ENCODE measurements at regions not wholly inside any gene's neighbourhood (a gene's known extent, or its start where the extent isn't known, plus 50 kb on each side); places are given as distances from the start of the nearest gene placed in this dataset.

GRCh38 chr6:139531148-139532115, 157.0 kb upstream of the CITED2 start:
- no peak overlapping the region for H3K4me3 ChIP-seq (ENCODE audit: low read length)
- H3K27me3 ChIP-seq (ENCODE audit: low read length), result no peaks in the 10 kb centered on the region
- no peaks in the 10 kb centered on the region for H4K20me1 ChIP-seq (ENCODE audit: insufficient read depth, low read depth, low read length)
- H2AFZ ChIP-seq (ENCODE audit: low read length), result no peak overlapping the region
- no peak overlapping the region for H3K27ac ChIP-seq (ENCODE audit: low read length)
- H3K4me1 ChIP-seq (ENCODE audit: low read length), result no peaks in the 10 kb centered on the region
- H3K9me3 ChIP-seq (ENCODE audit: low read length), result no peaks in the 10 kb centered on the region
- no peaks in the 10 kb centered on the region for H3K79me2 ChIP-seq (ENCODE audit: low read length)
- H3K36me3 ChIP-seq (ENCODE audit: insufficient read depth, low read length), result no peaks in the 10 kb centered on the region
- no peak for DNase-seq
- H3K9me2 ChIP-seq (replicated peaks; ENCODE audit: insufficient read depth, low read length), result no peaks in the 10 kb centered on the region
- H3K9ac ChIP-seq (ENCODE audit: low read length), result no peak overlapping the region
- H3K4me2 ChIP-seq (ENCODE audit: low read depth, low read length, poor library complexity, severe bottlenecking), result no peak overlapping the region

- Histone ChIP-seq H3K4me3 (ENCODE audit: low read length) (no peak overlapping the region), H3K27me3 (ENCODE audit: low read length) (no peaks in the 10 kb centered on the region), H3K36me3 (ENCODE audit: insufficient read depth, low read length) (no peaks in the 10 kb centered on the region), H2AFZ (ENCODE audit: low read length) (no peak overlapping the region), H3K4me2 (ENCODE audit: low read depth, low read length, poor library complexity, severe bottlenecking) (no peak overlapping the region), H3K9ac (ENCODE audit: low read length) (no peak overlapping the region), H3K27ac (ENCODE audit: low read length) (no peak overlapping the region), H3K9me2 (replicated peaks; ENCODE audit: insufficient read depth, low read length) (no peaks in the 10 kb centered on the region), H3K4me1 (ENCODE audit: low read length) (no peaks in the 10 kb centered on the region), H4K20me1 (ENCODE audit: insufficient read depth, low read depth, low read length) (no peaks in the 10 kb centered on the region), H3K9me3 (ENCODE audit: low read length) (no peaks in the 10 kb centered on the region), H3K79me2 (ENCODE audit: low read length) (no peaks in the 10 kb centered on the region)
- no peak for DNase-seq
Measured at GRCh38 chr6:139530561-139530960, 156.1 kb upstream of the CITED2 start.

GRCh38 chr6:139529420-139529819, 155.0 kb upstream of the CITED2 start:
- H2AFZ ChIP-seq (ENCODE audit: low read length), result no peak overlapping the region
- H3K4me1 ChIP-seq (ENCODE audit: low read length), result no peaks in the 10 kb centered on the region
- no peak for DNase-seq
- no peak overlapping the region for H3K9ac ChIP-seq (ENCODE audit: low read length)
- H3K27ac ChIP-seq (ENCODE audit: low read length), result no peak overlapping the region
- H3K79me2 ChIP-seq (ENCODE audit: low read length), result no peaks in the 10 kb centered on the region
- no peak overlapping the region for H3K4me3 ChIP-seq (ENCODE audit: low read length)
- no peaks in the 10 kb centered on the region for H3K36me3 ChIP-seq (ENCODE audit: insufficient read depth, low read length)
- H3K27me3 ChIP-seq (ENCODE audit: low read length), result no peaks in the 10 kb centered on the region
- H3K9me3 ChIP-seq (ENCODE audit: low read length), result no peaks in the 10 kb centered on the region
- no peak overlapping the region for H3K4me2 ChIP-seq (ENCODE audit: low read depth, low read length, poor library complexity, severe bottlenecking)
- no peaks in the 10 kb centered on the region for H3K9me2 ChIP-seq (replicated peaks; ENCODE audit: insufficient read depth, low read length)
- no peaks in the 10 kb centered on the region for H4K20me1 ChIP-seq (ENCODE audit: insufficient read depth, low read depth, low read length)

- no peaks in the 10 kb centered on the region for H3K36me3 ChIP-seq (ENCODE audit: insufficient read depth, low read length)
- H3K9me2 ChIP-seq (replicated peaks; ENCODE audit: insufficient read depth, low read length), result no peaks in the 10 kb centered on the region
- no peaks in the 10 kb centered on the region for H3K4me1 ChIP-seq (ENCODE audit: low read length)
- no peaks in the 10 kb centered on the region for H3K9me3 ChIP-seq (ENCODE audit: low read length)
- no peak overlapping the region for H2AFZ ChIP-seq (ENCODE audit: low read length)
- H3K9ac ChIP-seq (ENCODE audit: low read length), result no peak overlapping the region
- no peaks in the 10 kb centered on the region for H3K79me2 ChIP-seq (ENCODE audit: low read length)
- no peak overlapping the region for H3K4me2 ChIP-seq (ENCODE audit: low read depth, low read length, poor library complexity, severe bottlenecking)
- H3K4me3 ChIP-seq (ENCODE audit: low read length), result no peak overlapping the region
- no peak for DNase-seq
- H3K27ac ChIP-seq (ENCODE audit: low read length), result no peak overlapping the region
- H3K27me3 ChIP-seq (ENCODE audit: low read length), result no peaks in the 10 kb centered on the region
- no peaks in the 10 kb centered on the region for H4K20me1 ChIP-seq (ENCODE audit: insufficient read depth, low read depth, low read length)
Measured at GRCh38 chr6:139528471-139528870, 154.0 kb upstream of the CITED2 start.

- Histone ChIP-seq H3K9me3 (ENCODE audit: low read length) (no peaks in the 10 kb centered on the region), H4K20me1 (ENCODE audit: insufficient read depth, low read depth, low read length) (no peaks in the 10 kb centered on the region), H3K4me3 (ENCODE audit: low read length) (no peak overlapping the region), H3K9ac (ENCODE audit: low read length) (no peak overlapping the region), H3K79me2 (ENCODE audit: low read length) (no peaks in the 10 kb centered on the region), H3K27ac (ENCODE audit: low read length) (no peak overlapping the region), H2AFZ (ENCODE audit: low read length) (no peak overlapping the region), H3K4me2 (ENCODE audit: low read depth, low read length, poor library complexity, severe bottlenecking) (no peak overlapping the region), H3K36me3 (ENCODE audit: insufficient read depth, low read length) (no peaks in the 10 kb centered on the region), H3K4me1 (ENCODE audit: low read length) (no peaks in the 10 kb centered on the region), H3K9me2 (replicated peaks; ENCODE audit: insufficient read depth, low read length) (no peaks in the 10 kb centered on the region), H3K27me3 (ENCODE audit: low read length) (no peaks in the 10 kb centered on the region)
- no peak for DNase-seq
Measured at GRCh38 chr6:139525415-139525814, 151.0 kb upstream of the CITED2 start.

- Histone ChIP-seq H3K9ac (ENCODE audit: low read length) (no peak overlapping the region), H3K4me3 (ENCODE audit: low read length) (no peak overlapping the region), H3K9me2 (replicated peaks; ENCODE audit: insufficient read depth, low read length) (no peaks in the 10 kb centered on the region), H3K4me1 (ENCODE audit: low read length) (no peaks in the 10 kb centered on the region), H2AFZ (ENCODE audit: low read length) (no peak overlapping the region), H3K27ac (ENCODE audit: low read length) (no peak overlapping the region), H4K20me1 (ENCODE audit: insufficient read depth, low read depth, low read length) (no peaks in the 10 kb centered on the region), H3K9me3 (ENCODE audit: low read length) (no peaks in the 10 kb centered on the region), H3K79me2 (ENCODE audit: low read length) (no peaks in the 10 kb centered on the region), H3K36me3 (ENCODE audit: insufficient read depth, low read length) (no peaks in the 10 kb centered on the region), H3K27me3 (ENCODE audit: low read length) (no peaks in the 10 kb centered on the region), H3K4me2 (ENCODE audit: low read depth, low read length, poor library complexity, severe bottlenecking) (no peak overlapping the region)
- no peak for DNase-seq
Measured at GRCh38 chr6:139523986-139524385, 149.5 kb upstream of the CITED2 start.

GRCh38 chr6:139522511-139523220, 148.2 kb upstream of the CITED2 start:
- Histone ChIP-seq H2AFZ (ENCODE audit: low read length) (no peak overlapping the region), H3K9me3 (ENCODE audit: low read length) (no peaks in the 10 kb centered on the region), H3K9ac (ENCODE audit: low read length) (no peak overlapping the region), H3K27me3 (ENCODE audit: low read length) (no peaks in the 10 kb centered on the region), H4K20me1 (ENCODE audit: insufficient read depth, low read depth, low read length) (no peaks in the 10 kb centered on the region), H3K9me2 (replicated peaks; ENCODE audit: insufficient read depth, low read length) (no peaks in the 10 kb centered on the region), H3K4me3 (ENCODE audit: low read length) (no peak overlapping the region), H3K79me2 (ENCODE audit: low read length) (no peaks in the 10 kb centered on the region), H3K4me1 (ENCODE audit: low read length) (no peaks in the 10 kb centered on the region), H3K27ac (ENCODE audit: low read length) (no peak overlapping the region), H3K4me2 (ENCODE audit: low read depth, low read length, poor library complexity, severe bottlenecking) (no peak overlapping the region), H3K36me3 (ENCODE audit: insufficient read depth, low read length) (no peaks in the 10 kb centered on the region)
- no peak for DNase-seq

GRCh38 chr6:139521338-139521737, 146.9 kb upstream of the CITED2 start:
- H3K27me3 ChIP-seq (ENCODE audit: low read length), result no peaks in the 10 kb centered on the region
- no peaks in the 10 kb centered on the region for H3K36me3 ChIP-seq (ENCODE audit: insufficient read depth, low read length)
- H3K79me2 ChIP-seq (ENCODE audit: low read length), result no peaks in the 10 kb centered on the region
- no peak overlapping the region for H3K4me3 ChIP-seq (ENCODE audit: low read length)
- H2AFZ ChIP-seq (ENCODE audit: low read length), result no peak overlapping the region
- no peaks in the 10 kb centered on the region for H4K20me1 ChIP-seq (ENCODE audit: insufficient read depth, low read depth, low read length)
- H3K9me3 ChIP-seq (ENCODE audit: low read length), result no peaks in the 10 kb centered on the region
- no peak overlapping the region for H3K4me2 ChIP-seq (ENCODE audit: low read depth, low read length, poor library complexity, severe bottlenecking)
- no peak overlapping the region for H3K27ac ChIP-seq (ENCODE audit: low read length)
- no peaks in the 10 kb centered on the region for H3K4me1 ChIP-seq (ENCODE audit: low read length)
- H3K9ac ChIP-seq (ENCODE audit: low read length), result no peak overlapping the region
- DNase-seq, result no peak
- H3K9me2 ChIP-seq (replicated peaks; ENCODE audit: insufficient read depth, low read length), result no peaks in the 10 kb centered on the region

All from Karpas-422 (cell line).